Stimulated activated CD8-positive, alpha-beta memory T cell treated with anti-CD3 and anti-CD28 coated beads, Interleukin-15, amount 100 ng/mL, for 48 hours (primary cell): ENCODE measurements at regions not wholly inside any gene's neighbourhood (a gene's known extent, or its start where the extent isn't known, plus 50 kb on each side); places are given as distances from the start of the nearest gene placed in this dataset.
A peak's percentile ranks its signal among the peaks of the same experiment; 100 is the strongest.
"Not testable (repeated sequence)": the region's sequence is repeated elsewhere in the genome, so short reads cannot be mapped to it uniquely, and the experiment has no call there.

Source experiments
- DNase-seq, 2 donors: peaks; one replicate each; pipeline ENCODE4 v3.0.0-alpha.2; 2020; ENCODE audit warnings: low read depth in 2 of 2

- DNase-seq, result not testable (repeated sequence)
Measured at GRCh38 chr10:46095943-46096342, 49.9 kb upstream of the MSMB start.

- no peak for DNase-seq
Measured at GRCh38 chr10:46096446-46096845, 50.4 kb upstream of the MSMB start.

- no peak for DNase-seq
Measured at GRCh38 chr10:46096909-46097575, 51.0 kb upstream of the MSMB start.

- DNase-seq, result no peak
Measured at GRCh38 chr10:46097576-46098317, 51.7 kb upstream of the MSMB start.

- DNase-seq, result no peak
Measured at GRCh38 chr10:46098386-46098785, 52.3 kb upstream of the MSMB start.

- not testable (repeated sequence) for DNase-seq
Measured at GRCh38 chr10:46098925-46099324, 52.9 kb upstream of the MSMB start.

GRCh38 chr10:46104071-46104585 is 58.1 kb upstream of the MSMB start:
- DNase-seq, result no peak

- DNase-seq, result not testable (repeated sequence)
Measured at GRCh38 chr10:46105416-46105815, 59.3 kb upstream of the MSMB start.

- DNase-seq, result not testable (repeated sequence)
Measured at GRCh38 chr10:46105856-46106409, 59.9 kb upstream of the MSMB start.

- peak in 1 of 2 donors; percentile 34 for DNase-seq
Measured at GRCh38 chr10:46106410-46107255, 60.6 kb upstream of the MSMB start.

GRCh38 chr10:46108158-46108499 is 62.1 kb upstream of the MSMB start:
- DNase-seq, result not testable (repeated sequence)

GRCh38 chr10:46154271-46154670 is 108.2 kb upstream of the MSMB start:
- DNase-seq, result not testable (repeated sequence)

- not testable (repeated sequence) for DNase-seq
Measured at GRCh38 chr10:46154683-46155082, 108.6 kb upstream of the MSMB start.

- not testable (repeated sequence) for DNase-seq
Measured at GRCh38 chr10:46156866-46157265, 110.8 kb upstream of the MSMB start.

GRCh38 chr10:46169736-46170135 is 117.1 kb upstream of the ANTXRL start:
- DNase-seq, result no peak

GRCh38 chr10:46170789-46171188 is 116.0 kb upstream of the ANTXRL start:
- DNase-seq, result no peak

GRCh38 chr10:46171661-46172060 is 115.1 kb upstream of the ANTXRL start:
- no peak for DNase-seq

GRCh38 chr10:46175296-46175695 is 111.5 kb upstream of the ANTXRL start:
- no peak for DNase-seq

- DNase-seq, result no peak
Measured at GRCh38 chr10:46175831-46176230, 111.0 kb upstream of the ANTXRL start.

- not testable (repeated sequence) for DNase-seq
Measured at GRCh38 chr10:46187431-46187830, 99.4 kb upstream of the ANTXRL start.

GRCh38 chr10:46197050-46197449 is 89.7 kb upstream of the ANTXRL start:
- no peak for DNase-seq

GRCh38 chr10:46198516-46198915 is 88.3 kb upstream of the ANTXRL start:
- no peak for DNase-seq
